ENCODE measurements at regions not wholly inside any gene's neighbourhood (a gene's known extent, or its start where the extent isn't known, plus 50 kb on each side); places are given as distances from the start of the nearest gene placed in this dataset.

GRCh38 chr11:134978388-134979088 lies 566.5 kb upstream of the B3GAT1 start:
- Histone ChIP-seq H3K4me3 (no peak overlapping the region), H3K4me1 (ENCODE audit: insufficient read depth) (no peaks in the 10 kb centered on the region), H3K27me3 (no peaks in the 10 kb centered on the region), H3K9me3 (no peaks in the 10 kb centered on the region), H3K36me3 (no peaks in the 10 kb centered on the region), H3K27ac (no peak overlapping the region)
- DNase-seq = no peak
- WGBS, 3 donors = 75 to 81% (median 76%) methylated on average over 21 of the region's 21 CpGs
- intact Hi-C loops (cut with DNase I) = no loop called here
- TF ChIP-seq EP300 (IDR thresholded peaks at IDR 0.05) (no peak), CTCF (IDR thresholded peaks at IDR 0.05) (no peak), POLR2A (IDR thresholded peaks at IDR 0.05) (no peak)

GRCh38 chr11:134976551-134976950 lies 564.5 kb upstream of the B3GAT1 start:
- DNase-seq = no peak
- no peak overlapping the region for H3K27ac ChIP-seq
- intact Hi-C loops (cut with DNase I) = no loop called here
- 61 to 71% (median 66%) methylated on average over 7 of the region's 7 CpGs for WGBS, 3 donors
- H3K27me3 ChIP-seq = no peaks in the 10 kb centered on the region
- no peak overlapping the region for H3K4me3 ChIP-seq
- TF ChIP-seq EP300 (IDR thresholded peaks at IDR 0.05) (no peak), POLR2A (IDR thresholded peaks at IDR 0.05) (no peak), CTCF (IDR thresholded peaks at IDR 0.05) (no peak)
- H3K36me3 ChIP-seq = no peaks in the 10 kb centered on the region
- H3K9me3 ChIP-seq = no peaks in the 10 kb centered on the region
- no peaks in the 10 kb centered on the region for H3K4me1 ChIP-seq (ENCODE audit: insufficient read depth)

- Histone ChIP-seq H3K27ac (no peak overlapping the region), H3K27me3 (no peaks in the 10 kb centered on the region), H3K4me3 (no peak overlapping the region), H3K4me1 (ENCODE audit: insufficient read depth) (no peaks in the 10 kb centered on the region), H3K36me3 (no peaks in the 10 kb centered on the region), H3K9me3 (no peaks in the 10 kb centered on the region)
- TF ChIP-seq POLR2A (IDR thresholded peaks at IDR 0.05) (no peak), CTCF (IDR thresholded peaks at IDR 0.05) (no peak), EP300 (IDR thresholded peaks at IDR 0.05) (no peak)
- WGBS, 3 donors = 48 to 53% (median 48%) methylated on average over 9 of the region's 9 CpGs
- no peak for DNase-seq
- intact Hi-C loops (cut with DNase I) = no loop called here
Measured at GRCh38 chr11:134975866-134976376, 563.9 kb upstream of the B3GAT1 start.

- no peak overlapping the region for H3K27ac ChIP-seq
- no peaks in the 10 kb centered on the region for H3K4me1 ChIP-seq (ENCODE audit: insufficient read depth)
- H3K36me3 ChIP-seq = no peaks in the 10 kb centered on the region
- intact Hi-C loops (cut with DNase I) = no loop called here
- H3K27me3 ChIP-seq = no peaks in the 10 kb centered on the region
- H3K4me3 ChIP-seq = no peak overlapping the region
- H3K9me3 ChIP-seq = no peaks in the 10 kb centered on the region
- no peak for TF ChIP-seq POLR2A (IDR thresholded peaks at IDR 0.05)
- no peak for TF ChIP-seq EP300 (IDR thresholded peaks at IDR 0.05)
- TF ChIP-seq CTCF (IDR thresholded peaks at IDR 0.05) = no peak
- 84 to 85% (median 85%) methylated on average over 5 of the region's 5 CpGs for WGBS, 3 donors
- DNase-seq = no peak
Measured at GRCh38 chr11:134973801-134974200, 561.8 kb upstream of the B3GAT1 start.
